HG02870 (cell line): ENCODE measurements at regions not wholly inside any gene's neighbourhood (a gene's known extent, or its start where the extent isn't known, plus 50 kb on each side); places are given as distances from the start of the nearest gene placed in this dataset.
"Not testable (repeated sequence)": the region's sequence is repeated elsewhere in the genome, so short reads cannot be mapped to it uniquely, and the experiment has no call there.

Source experiments
- ATAC-seq: cut with Tn5 transposase; IDR thresholded peaks from one replicate; pipeline ENCODE4 v1.9.1; 2021; ENCODE audit warnings: mild to moderate bottlenecking, moderate library complexity; ENCODE audit not compliant: unreplicated experiment

DNA sequence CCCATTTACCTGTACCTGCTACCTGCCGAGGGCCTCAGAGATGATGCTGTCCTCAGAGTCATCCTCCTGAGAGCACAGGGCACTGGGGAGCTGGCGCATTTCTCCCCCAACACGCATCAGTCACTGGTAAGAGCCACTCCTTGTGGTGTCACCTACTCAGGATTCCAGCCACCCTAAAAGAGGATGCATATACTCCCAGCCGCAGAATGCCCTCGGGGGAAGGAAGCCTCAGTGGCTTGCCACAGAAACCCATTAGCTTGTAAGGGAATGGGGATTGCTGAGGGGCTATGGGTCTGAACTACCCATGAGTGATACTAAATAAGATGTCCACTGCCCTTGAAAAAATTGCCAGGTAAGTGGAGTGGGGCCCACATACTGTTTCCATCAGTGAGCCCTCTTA lies 279.2 kb downstream of the WDR11 start:
- ATAC-seq, result no peak

DNA sequence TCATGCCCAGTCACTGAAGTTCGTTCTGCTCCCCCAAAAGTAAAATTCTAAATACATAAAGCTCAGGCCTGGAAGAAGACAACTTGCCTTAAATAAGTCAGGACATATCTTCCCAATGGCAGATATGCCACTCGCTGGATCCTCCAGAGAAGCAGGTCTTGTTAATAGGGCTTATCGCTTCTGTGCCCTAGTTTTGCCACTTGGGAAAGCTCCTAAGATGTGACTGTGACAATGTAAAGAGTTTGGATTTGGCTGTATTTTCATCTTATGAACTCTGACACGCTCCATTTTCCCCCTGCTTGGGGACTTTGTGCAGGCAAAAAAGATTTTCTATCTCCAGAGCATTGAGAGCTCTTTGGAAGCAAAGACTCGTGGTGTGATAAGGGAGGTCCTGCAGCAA lies 279.9 kb downstream of the WDR11 start:
- ATAC-seq, result no peak

DNA sequence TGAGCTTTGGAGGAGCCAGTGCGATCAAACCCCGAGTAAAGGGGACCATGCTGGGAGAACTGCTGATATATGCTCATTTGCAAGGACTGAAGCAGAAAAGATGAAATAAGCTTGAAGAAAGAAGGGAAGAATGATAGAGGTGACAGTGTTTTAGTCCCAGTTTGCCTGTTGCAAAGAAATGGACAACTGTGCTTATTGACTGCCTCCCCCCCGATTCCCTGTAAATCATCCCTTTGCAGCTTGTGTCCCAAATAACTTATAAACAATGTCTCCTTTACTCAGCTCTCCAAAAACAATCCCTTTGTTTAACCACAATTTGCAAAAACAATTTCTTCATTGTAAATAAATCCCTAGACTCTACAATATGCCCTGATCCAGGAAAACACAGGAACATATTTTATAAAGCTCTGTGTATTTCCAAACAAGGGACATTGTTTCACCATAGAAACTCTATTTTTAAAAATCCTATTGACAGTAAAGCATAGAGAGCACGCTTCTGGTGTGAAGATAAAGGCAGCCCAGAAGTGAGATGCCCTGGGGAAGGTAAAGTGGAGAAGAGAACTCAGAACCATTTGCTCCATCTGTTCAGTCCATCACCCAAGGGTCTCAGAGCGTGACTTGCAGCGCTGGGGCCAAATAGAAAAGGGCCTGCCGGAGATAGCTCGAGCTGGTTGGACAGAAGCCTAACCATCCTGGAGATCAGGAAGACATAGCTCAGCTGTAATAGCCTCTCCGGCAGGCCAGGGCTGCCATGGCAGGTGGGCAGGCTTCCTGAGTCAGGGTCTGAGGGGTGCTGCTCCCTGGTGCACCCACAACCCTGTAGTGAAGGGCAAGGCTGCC lies 280.5 kb downstream of the WDR11 start:
- no peak for ATAC-seq

DNA sequence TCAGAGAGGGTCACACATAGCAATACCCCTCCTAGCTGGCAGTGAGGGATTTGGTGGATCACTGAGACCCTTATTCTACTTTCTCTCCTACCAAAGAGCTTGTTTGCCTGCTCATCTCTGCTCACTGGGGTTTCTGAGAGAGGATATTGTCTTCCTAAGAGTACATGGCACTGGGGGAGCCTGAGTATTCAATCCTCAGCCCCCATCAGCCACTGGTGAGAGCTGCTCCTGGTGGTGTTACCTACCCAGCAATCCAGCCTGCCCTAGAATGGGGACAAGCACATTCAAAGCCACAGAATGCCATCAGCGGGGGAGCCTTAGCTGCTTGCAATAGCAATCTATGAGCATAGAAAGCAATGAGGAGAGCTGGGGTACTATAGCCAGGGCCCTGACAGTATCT lies 281.1 kb downstream of the WDR11 start:
- no peak for ATAC-seq

DNA sequence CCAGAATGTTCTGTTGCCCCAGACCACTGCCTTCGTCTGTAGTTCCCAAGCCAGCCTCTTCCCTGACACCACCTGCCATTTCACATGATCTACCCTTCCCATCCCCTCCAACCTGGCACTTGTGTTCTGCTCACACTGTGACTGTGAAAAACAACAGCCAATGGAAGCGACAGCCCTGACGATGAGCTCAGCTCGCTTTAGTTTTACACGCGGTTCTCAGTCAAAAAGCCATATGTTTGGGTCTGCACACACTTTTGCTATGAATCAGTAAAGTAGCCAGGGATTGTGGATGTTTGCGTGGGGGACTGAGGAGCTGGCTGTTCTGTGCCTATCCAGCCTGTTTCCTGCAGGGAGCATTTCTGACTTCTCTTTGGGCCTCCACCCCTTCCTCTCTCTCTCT lies 282.7 kb downstream of the WDR11 start:
- no peak for ATAC-seq

DNA sequence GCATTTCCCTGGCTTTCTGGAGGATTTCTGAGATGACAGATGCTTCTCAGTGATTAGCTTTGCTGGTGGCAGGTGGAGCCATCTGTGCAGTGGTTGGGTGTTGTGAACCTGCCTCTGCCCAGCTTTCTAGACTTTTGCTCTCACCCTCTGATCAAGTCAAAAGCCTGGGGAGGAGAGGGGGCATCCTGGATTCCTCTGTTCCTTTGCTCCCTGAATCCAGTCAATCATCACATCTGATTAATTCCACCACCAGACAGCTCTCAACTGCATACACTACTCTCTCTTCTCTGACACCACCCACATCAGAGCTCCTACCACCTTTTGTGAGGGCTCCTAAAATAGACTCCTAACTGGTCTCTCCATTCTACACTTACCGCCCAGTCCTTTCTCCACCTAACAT lies 283.5 kb downstream of the WDR11 start:
- ATAC-seq, result no peak

DNA sequence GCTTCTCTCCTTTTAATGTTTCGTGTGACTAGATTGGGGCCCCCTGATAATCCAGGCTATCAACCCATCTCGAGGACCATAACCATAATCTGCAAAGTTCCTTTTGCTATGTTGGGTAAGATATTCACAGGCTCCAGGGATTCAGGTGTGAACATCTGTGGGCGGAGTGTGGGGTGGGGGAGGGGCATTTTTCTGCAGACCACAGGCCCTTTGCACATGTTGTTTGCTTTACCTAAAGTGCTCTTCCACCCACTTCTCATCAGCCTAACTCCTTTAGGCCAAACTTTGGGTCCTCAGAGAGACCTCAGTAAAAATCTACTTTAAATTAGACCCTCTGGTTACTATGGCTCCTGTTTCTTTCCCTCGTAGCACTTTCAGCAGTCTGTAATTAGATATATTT lies 284.4 kb downstream of the WDR11 start:
- ATAC-seq, result no peak

DNA sequence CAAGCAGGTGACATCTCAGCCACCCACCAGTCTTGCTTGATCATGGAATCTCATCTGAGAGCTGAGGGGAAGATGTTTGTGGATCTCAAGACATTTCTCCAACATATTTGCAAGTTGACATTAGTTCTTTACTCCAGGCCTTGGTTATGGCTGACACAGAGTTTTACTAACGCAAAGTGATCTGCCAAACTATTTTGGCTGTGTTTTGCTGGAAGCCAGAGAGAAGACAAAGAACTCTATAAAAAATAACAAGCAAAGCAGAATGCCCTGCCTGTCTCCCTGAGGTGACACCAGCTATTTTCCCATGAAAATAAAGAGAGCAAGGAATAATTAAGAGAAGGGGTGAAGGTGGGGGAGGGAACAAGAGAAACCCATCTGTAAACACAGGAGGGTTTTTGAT lies 286.4 kb downstream of the WDR11 start:
- no peak for ATAC-seq

DNA sequence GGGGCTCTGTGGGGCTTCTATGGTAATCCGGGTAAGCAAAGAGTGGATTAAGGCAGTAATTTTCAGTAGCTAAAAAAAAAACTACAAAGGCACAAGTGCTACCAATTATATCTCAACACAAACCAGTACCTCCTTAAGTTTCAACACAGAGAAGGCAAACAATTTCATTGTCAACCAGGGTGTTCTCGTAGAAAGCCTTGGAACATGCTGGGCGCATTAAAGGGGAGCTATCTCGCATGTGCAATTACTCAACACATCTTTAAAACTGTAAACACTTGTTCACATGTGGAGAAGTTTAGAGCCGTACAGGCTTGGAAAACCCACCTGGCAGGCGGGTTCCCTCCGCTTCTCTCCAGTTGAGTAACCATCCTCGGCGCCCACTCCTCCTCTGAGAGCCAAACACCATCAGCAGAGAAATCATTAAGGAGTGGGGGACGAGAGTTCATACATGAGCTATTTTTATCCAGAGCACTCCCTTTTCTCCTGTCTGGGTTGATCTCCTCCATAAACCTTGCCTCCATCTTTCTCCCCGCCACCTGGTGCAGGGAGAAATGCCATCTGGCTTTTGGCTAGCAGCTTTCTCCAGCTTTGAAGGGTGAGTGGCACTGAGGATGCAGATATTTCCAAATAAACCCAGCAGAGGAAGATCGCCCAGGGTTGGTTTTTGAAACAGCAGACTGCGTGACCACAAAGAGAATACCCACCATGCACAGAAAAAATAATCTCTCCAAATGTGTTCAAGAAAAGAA lies 287.1 kb downstream of the WDR11 start:
- no peak for ATAC-seq

DNA sequence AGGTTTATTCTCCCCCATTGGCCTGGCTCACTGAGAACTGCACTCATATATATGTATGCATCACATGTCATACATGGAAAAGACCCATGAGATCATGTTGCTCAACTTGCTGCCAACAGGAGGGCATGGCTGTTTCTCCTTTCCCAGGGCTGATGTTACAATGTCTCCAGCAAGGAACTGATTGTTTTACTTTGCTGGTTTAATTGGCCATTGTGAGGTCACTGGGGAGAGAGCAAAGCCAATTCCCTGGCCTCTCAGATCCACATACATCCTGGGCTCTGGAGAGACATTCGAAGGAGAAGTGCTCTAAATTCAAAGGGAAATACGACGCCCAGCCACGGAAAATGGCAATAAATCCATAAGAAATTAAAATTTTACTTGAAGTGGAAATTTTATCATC lies 287.8 kb downstream of the WDR11 start:
- no peak for ATAC-seq

DNA sequence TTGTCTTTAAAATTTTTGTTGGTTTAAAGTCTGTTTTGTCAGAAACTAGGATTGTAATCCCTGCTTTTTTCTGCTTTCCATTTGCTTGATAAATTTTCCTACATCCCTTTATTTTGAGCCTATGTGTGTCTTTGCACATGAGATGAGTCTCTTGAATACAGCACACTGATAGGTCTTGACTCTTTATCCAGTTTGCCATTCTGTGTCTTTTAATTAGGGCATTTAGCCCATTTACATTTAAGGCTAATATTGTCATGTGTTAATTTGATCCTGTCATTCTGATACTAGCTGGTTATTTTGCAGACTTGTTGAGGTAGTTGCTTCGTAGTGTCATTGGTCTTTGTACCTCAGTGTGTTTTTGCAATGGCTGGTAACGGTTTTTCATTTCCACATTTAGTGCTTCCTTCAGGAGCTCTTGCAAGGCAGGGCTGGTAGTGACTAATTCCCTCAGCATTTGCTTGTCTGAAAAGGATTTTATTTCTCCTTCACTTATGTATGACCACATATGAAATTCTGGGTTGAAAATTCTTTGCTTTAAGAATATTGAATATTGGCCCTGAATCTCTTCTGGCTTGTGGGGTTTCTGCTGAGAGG lies 294.7 kb downstream of the WDR11 start:
- not testable (repeated sequence) for ATAC-seq

DNA sequence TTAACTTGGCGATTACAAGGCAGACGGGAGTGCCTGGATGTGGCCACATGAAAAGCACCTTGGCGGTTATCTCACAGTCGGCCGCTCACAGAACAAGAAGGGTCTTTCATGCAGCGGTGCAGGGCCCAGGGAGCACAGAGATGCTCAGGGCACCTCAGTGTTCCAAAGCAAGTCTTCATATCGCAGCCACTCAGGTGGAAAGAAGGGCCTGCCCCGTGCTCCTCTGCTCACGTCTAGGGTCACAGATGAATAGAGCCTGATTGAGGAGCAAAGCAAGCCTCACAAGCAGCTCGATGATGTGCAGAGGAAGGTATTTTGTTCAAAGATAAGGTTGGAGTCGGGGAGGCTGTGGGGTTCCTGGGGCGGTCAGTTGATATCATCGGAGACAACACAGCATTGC lies 297.8 kb downstream of the WDR11 start:
- ATAC-seq, result no peak

DNA sequence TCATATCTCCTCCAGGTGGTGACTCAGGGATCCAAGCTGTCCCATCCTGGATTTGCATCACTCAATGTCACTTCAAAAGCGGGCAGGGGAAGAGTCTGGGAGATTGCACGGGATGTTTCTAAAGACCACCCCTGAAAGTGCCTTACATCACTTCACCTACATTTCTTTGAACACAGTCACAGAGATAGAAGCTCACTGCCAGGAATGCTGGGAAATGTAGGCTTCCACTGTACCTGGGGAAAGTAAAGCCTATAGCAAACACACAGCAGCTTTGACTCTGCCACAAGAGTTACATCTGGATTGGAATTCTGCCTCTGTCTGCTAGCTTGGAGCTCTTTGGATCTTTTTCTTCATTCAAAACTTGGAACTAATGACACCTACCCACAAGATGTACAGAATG lies 300.9 kb downstream of the WDR11 start:
- no peak for ATAC-seq

DNA sequence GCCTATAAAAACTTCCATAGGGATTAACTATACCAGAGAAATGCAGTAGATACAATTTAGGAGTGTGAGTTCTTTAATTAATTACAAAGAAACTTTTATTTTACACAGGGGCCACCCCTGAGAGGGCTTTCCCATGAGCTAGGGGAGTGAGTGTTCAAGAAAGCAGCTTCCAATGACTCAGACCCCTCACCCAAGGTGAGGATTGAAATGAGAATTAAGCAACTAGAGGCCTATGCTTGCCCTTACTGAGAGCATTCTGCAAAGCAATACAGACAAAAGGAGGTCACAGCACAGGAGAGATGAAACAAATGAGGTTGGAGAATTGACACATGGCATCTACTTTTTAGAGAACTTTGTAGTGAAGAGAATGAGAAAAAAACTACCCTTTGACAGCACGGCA lies 301.8 kb downstream of the WDR11 start:
- ATAC-seq, result no peak

DNA sequence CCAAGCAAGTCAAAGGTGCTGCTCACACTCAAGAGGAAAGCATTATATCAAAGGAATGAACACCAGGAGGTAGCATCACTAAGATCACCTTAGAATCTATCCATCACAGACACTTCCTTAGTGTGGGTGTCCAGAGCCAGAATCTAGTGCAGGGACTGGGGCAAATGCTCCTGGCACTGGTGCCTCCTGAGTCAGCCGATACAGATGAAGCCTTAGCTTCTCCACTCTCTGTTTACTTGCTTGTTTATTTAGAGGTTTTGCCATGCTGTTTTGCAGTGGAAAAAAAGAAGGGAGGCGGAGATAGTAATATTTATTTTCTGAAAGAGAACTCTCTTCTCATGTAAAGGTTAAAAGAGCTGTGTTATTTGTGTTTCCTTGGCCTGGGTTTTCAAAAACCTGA lies 303.1 kb downstream of the WDR11 start:
- no peak for ATAC-seq

DNA sequence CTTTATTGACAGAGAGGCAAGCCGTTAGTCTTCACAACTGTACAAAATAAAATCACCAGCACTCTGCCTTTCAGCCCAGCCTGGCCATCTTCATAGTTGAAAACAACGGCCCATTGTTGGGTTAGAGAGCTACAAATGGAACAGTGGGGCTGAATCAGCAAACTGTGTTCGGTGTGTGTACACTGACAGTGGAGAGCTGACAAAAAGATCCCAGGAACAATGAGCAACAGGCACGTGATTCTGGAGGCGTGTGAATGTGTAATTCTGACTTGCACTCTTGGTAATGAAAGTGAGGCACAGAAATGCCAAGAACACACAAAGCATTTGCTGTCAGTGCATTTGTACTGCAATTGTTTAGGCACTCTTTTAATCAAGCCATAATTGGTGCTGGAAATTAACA lies 303.7 kb downstream of the WDR11 start:
- no peak for ATAC-seq

DNA sequence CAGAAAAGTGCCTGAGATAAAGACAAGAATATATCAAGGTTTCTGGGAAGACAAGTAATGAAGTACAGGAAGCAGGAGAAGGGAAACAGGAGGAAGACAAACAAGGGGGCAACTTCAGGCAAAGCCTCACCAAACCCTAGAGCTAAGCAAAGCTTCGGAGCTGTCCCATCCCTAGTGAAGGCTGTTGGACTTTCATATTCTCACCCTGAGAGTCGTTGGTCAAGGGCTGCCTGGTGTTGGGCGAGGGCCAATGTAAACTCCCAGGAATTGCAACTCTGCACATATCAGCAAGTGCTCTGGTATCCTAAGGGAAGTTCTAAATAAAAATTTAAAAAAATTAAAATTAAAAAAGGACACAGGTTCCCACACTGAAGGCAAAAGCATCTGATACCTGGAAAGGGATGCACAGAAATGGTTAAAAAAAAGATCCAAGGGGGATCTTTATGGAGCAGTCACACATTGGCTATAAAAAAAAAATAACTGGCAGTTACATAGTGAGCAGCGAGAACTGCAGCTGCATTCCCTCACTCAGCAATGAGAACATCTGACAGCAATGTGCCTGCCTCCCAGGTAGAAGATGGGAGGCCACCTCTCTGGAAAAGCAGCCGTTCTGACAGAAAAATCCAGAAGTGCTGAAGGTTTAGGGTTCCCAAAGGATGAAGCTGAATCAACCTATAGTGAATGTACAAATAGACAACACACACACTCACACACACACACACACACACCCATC lies 304.7 kb downstream of the WDR11 start:
- ATAC-seq, result no peak

DNA sequence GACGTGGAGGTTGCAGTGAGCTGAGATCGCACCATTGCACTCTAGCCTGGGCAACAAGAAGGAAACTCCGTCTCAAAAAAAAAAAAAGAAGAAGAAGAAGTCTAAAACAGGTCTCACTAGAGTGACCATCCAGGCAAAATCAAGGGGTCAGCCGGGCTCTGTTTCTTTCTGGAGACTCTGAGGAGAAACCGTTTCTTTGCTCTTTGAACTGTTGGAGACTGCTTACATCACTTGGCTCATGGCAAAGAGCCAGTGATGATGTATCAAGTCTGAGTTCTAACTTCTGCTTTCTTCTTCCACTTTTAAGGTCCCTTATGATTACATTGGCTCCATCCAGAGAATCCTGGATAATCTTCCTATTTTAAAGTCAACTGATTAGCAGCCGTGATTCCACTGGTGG lies 306.8 kb downstream of the WDR11 start:
- no peak for ATAC-seq

DNA sequence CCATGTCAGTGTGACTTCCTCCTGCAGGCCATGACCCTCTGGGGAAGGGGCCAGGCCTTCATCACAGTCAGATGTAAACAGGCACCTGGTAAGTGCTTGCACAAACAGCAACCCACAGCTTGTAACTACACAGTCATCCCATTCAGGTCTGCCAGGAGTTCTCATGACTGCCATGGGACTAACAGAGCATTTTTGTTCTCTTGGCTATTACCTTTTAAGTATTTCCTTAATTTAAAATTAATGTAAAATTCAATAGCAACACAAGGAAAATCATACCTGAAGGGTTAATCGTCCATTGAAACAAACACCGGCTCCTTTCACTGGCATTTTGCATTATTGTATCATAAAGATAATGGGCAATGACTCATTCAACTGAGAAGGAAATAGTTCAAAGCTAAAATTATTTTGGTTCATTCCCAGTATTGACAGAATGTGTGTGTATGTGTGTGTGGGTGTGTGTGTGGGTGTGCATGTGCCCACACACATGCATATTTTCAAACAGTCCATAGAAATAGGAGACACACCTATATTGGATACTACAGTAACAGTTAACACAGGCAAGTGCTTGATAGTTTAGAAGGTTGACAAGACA lies 307.9 kb downstream of the WDR11 start:
- peak; percentile 15 for ATAC-seq

DNA sequence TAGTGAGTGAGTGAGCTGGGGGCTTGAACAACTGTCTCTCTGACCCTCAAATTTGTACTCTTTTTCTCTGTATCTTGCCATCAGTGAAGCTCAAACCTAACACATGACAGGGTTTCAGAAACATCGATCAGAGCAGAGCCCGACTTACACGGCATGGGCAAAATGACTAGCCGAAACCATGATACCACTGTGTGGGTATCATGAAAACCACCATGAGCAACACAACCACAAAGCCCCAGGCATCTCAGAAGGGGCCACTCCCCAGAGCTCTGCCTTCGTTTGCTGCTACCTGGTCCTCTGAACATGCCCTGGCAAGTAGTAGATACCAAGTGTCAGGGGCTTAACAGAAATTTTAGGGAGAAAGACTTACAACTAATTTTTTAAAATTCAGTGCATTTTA lies 308.5 kb downstream of the WDR11 start:
- ATAC-seq, result peak; percentile 83

DNA sequence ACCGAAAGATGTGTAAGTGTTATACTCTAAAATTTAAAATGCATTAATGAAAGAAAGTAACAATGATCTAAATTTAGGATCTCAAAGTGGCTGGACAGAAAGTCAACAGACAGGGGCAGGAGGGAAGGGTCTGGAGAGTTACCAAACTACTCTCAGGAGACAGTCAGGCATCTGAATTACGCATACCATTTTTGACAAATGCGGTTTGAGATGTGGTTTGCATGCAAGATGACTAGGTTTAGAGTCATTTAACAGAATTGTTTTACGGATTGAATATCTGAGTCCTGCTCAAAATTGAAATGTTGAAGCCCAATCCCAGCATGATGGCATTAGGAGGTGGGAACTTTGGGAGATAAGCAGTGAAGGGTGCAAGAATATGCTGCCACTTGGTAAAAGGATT lies 314.1 kb downstream of the WDR11 start:
- no peak for ATAC-seq
